ENCODE measurements at regions not wholly inside any gene's neighbourhood (a gene's known extent, or its start where the extent isn't known, plus 50 kb on each side); places are given as distances from the start of the nearest gene placed in this dataset.

DNA sequence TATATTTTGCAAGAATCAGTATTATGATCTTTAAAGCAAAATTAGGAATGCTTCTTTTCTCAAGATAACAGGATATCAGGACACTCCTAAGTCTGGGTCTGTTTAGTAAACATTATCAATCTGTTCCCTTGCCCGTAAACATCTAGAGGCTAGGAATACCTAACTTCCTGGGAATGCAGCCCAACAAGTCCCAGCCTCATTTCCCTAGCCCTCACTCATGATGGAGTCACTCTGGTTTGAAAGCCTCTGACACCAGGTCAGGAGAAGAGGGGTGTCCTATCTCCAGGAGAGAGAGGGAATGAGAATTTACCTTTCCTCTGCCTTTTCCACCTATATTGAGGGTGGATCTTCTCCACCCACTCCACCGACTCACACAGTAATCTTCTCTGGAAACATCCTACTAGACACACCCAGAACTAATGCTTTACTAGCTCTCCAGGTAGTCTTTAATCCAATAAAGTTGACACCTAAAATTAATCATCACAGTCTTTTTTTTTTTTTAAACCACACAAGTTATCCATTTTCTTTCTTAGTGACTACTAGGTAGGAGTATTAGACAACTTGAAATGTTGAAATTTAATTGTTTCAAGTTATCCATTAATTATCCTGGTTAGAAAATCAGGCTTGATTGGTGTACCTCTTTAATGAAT is 659.3 kb downstream of the USP25 start:
- no peaks in the 10 kb centered on the region for H3K9me3 ChIP-seq (ENCODE audit: control insufficient read depth, insufficient read depth, low read length)
- no peaks in the 10 kb centered on the region for H3K36me3 ChIP-seq (ENCODE audit: control insufficient read depth, insufficient read depth, low read length)
- no peak overlapping the region for H3K27ac ChIP-seq (ENCODE audit: low read depth, low read length)

GRCh38 chr21:16389643-16390042 is 659.9 kb downstream of the USP25 start:
- no peaks in the 10 kb centered on the region for H3K4me1 ChIP-seq (ENCODE audit: control insufficient read depth, insufficient read depth, low read length)
- H3K27ac ChIP-seq (ENCODE audit: low read depth, low read length), result no peak overlapping the region
- no peaks in the 10 kb centered on the region for H3K9me3 ChIP-seq (ENCODE audit: control insufficient read depth, insufficient read depth, low read length)
- H3K27me3 ChIP-seq (ENCODE audit: control insufficient read depth, insufficient read depth, low read length), result no peaks in the 10 kb centered on the region
- no peak overlapping the region for H3K4me3 ChIP-seq (ENCODE audit: low read depth, low read length)
- no peaks in the 10 kb centered on the region for H3K36me3 ChIP-seq (ENCODE audit: control insufficient read depth, insufficient read depth, low read length)
- no peak overlapping the region for H3K9ac ChIP-seq (ENCODE audit: low read depth, low read length)

More for the DNA sequence above, 659.3 kb downstream of the USP25 start:
- no peak overlapping the region for H3K9ac ChIP-seq (ENCODE audit: low read depth, low read length)
- H3K4me3 ChIP-seq (ENCODE audit: low read depth, low read length), result no peak overlapping the region
- H3K27me3 ChIP-seq (ENCODE audit: control insufficient read depth, insufficient read depth, low read length), result no peaks in the 10 kb centered on the region
- no peaks in the 10 kb centered on the region for H3K4me1 ChIP-seq (ENCODE audit: control insufficient read depth, insufficient read depth, low read length)

- Histone ChIP-seq H3K36me3 (ENCODE audit: control insufficient read depth, insufficient read depth, low read length) (no peaks in the 10 kb centered on the region), H3K27me3 (ENCODE audit: control insufficient read depth, insufficient read depth, low read length) (no peaks in the 10 kb centered on the region), H3K27ac (ENCODE audit: low read depth, low read length) (no peak overlapping the region), H3K4me1 (ENCODE audit: control insufficient read depth, insufficient read depth, low read length) (no peaks in the 10 kb centered on the region), H3K9ac (ENCODE audit: low read depth, low read length) (no peak overlapping the region), H3K9me3 (ENCODE audit: control insufficient read depth, insufficient read depth, low read length) (no peaks in the 10 kb centered on the region), H3K4me3 (ENCODE audit: low read depth, low read length) (no peak overlapping the region)
Measured at GRCh38 chr21:16395285-16395684, 665.5 kb downstream of the USP25 start.

DNA sequence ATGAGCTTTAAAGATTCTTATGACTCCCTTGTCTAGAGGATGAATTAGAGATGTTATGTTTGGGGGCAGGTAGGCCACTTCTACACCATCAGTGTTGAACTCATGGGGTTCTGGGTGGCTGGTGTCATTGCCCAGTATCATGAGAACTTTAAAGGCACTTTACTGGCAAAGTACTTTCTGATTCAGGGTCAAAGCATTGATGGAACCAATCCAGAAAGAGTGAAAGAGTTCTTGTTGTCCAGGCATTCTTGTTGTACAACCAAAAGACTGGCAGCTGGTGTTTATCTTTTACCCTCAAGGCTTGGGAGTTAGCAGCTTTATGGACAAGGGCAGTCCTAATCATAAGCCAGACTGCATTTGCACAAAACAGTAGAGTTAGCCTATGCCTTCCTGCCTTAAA is 673.0 kb downstream of the USP25 start:
- H3K9me3 ChIP-seq (ENCODE audit: control insufficient read depth, insufficient read depth, low read length), result no peaks in the 10 kb centered on the region
- H3K4me1 ChIP-seq (ENCODE audit: control insufficient read depth, insufficient read depth, low read length), result no peaks in the 10 kb centered on the region; the same call in 1 of the 2 replicates
- no peak overlapping the region for H3K9ac ChIP-seq (ENCODE audit: low read depth, low read length)
- no peak overlapping the region for H3K4me3 ChIP-seq (ENCODE audit: low read depth, low read length)
- H3K27me3 ChIP-seq (ENCODE audit: control insufficient read depth, insufficient read depth, low read length), result no peaks in the 10 kb centered on the region
- no peak overlapping the region for H3K27ac ChIP-seq (ENCODE audit: low read depth, low read length)
- H3K36me3 ChIP-seq (ENCODE audit: control insufficient read depth, insufficient read depth, low read length), result no peaks in the 10 kb centered on the region

GRCh38 chr21:16404776-16405175 is 675.0 kb downstream of the USP25 start:
- Histone ChIP-seq H3K27me3 (ENCODE audit: control insufficient read depth, insufficient read depth, low read length) (no peaks in the 10 kb centered on the region), H3K27ac (ENCODE audit: low read depth, low read length) (no peak overlapping the region), H3K4me3 (ENCODE audit: low read depth, low read length) (no peak overlapping the region), H3K9ac (ENCODE audit: low read depth, low read length) (no peak overlapping the region), H3K36me3 (ENCODE audit: control insufficient read depth, insufficient read depth, low read length) (no peaks in the 10 kb centered on the region), H3K9me3 (ENCODE audit: control insufficient read depth, insufficient read depth, low read length) (no peaks in the 10 kb centered on the region), H3K4me1 (ENCODE audit: control insufficient read depth, insufficient read depth, low read length) (no peaks in the 10 kb centered on the region; the same call in 1 of the 2 replicates)

DNA sequence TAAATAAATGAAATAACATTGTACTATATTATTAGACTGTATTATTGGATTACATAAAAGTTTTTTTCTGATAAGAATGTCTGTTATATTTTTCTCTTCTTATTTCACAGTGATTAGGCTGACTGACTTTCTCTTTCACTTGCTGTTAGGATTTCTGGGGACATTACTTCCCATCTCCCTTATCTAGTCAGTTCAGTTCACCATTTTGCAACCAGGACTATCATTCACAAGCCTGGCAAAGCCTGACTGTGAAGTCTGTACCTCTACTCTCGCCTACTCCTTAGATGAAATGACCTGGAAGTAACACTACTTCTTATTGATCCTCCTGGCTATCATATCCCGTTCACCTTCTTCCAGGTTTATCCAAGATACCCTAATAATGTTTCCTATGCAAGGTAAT is 676.6 kb downstream of the USP25 start:
- no peak overlapping the region for H3K4me3 ChIP-seq (ENCODE audit: low read depth, low read length)
- no peak overlapping the region for H3K9ac ChIP-seq (ENCODE audit: low read depth, low read length)
- no peaks in the 10 kb centered on the region for H3K36me3 ChIP-seq (ENCODE audit: control insufficient read depth, insufficient read depth, low read length)
- no peaks in the 10 kb centered on the region for H3K9me3 ChIP-seq (ENCODE audit: control insufficient read depth, insufficient read depth, low read length)
- no peaks in the 10 kb centered on the region; the same call in 1 of the 2 replicates for H3K4me1 ChIP-seq (ENCODE audit: control insufficient read depth, insufficient read depth, low read length)
- H3K27ac ChIP-seq (ENCODE audit: low read depth, low read length), result no peak overlapping the region
- H3K27me3 ChIP-seq (ENCODE audit: control insufficient read depth, insufficient read depth, low read length), result no peaks in the 10 kb centered on the region

GRCh38 chr21:16407403-16408240 is 677.8 kb downstream of the USP25 start:
- no peaks in the 10 kb centered on the region; the same call in 1 of the 2 replicates for H3K4me1 ChIP-seq (ENCODE audit: control insufficient read depth, insufficient read depth, low read length)
- H3K9me3 ChIP-seq (ENCODE audit: control insufficient read depth, insufficient read depth, low read length), result no peaks in the 10 kb centered on the region
- H3K4me3 ChIP-seq (ENCODE audit: low read depth, low read length), result no peak overlapping the region
- H3K27ac ChIP-seq (ENCODE audit: low read depth, low read length), result no peak overlapping the region
- no peak overlapping the region for H3K9ac ChIP-seq (ENCODE audit: low read depth, low read length)
- H3K27me3 ChIP-seq (ENCODE audit: control insufficient read depth, insufficient read depth, low read length), result no peaks in the 10 kb centered on the region
- no peaks in the 10 kb centered on the region for H3K36me3 ChIP-seq (ENCODE audit: control insufficient read depth, insufficient read depth, low read length)

GRCh38 chr21:16408280-16408679 is 678.5 kb downstream of the USP25 start:
- Histone ChIP-seq H3K9me3 (ENCODE audit: control insufficient read depth, insufficient read depth, low read length) (no peaks in the 10 kb centered on the region), H3K9ac (ENCODE audit: low read depth, low read length) (no peak overlapping the region), H3K4me1 (ENCODE audit: control insufficient read depth, insufficient read depth, low read length) (no peaks in the 10 kb centered on the region; the same call in 1 of the 2 replicates), H3K4me3 (ENCODE audit: low read depth, low read length) (no peak overlapping the region), H3K36me3 (ENCODE audit: control insufficient read depth, insufficient read depth, low read length) (no peaks in the 10 kb centered on the region), H3K27ac (ENCODE audit: low read depth, low read length) (no peak overlapping the region), H3K27me3 (ENCODE audit: control insufficient read depth, insufficient read depth, low read length) (no peaks in the 10 kb centered on the region)

- Histone ChIP-seq H3K9ac (ENCODE audit: low read depth, low read length) (no peak overlapping the region), H3K27ac (ENCODE audit: low read depth, low read length) (no peak overlapping the region), H3K36me3 (ENCODE audit: control insufficient read depth, insufficient read depth, low read length) (no peaks in the 10 kb centered on the region), H3K27me3 (ENCODE audit: control insufficient read depth, insufficient read depth, low read length) (no peaks in the 10 kb centered on the region), H3K4me1 (ENCODE audit: control insufficient read depth, insufficient read depth, low read length) (no peaks in the 10 kb centered on the region; the same call in 1 of the 2 replicates), H3K4me3 (ENCODE audit: low read depth, low read length) (no peak overlapping the region), H3K9me3 (ENCODE audit: control insufficient read depth, insufficient read depth, low read length) (no peaks in the 10 kb centered on the region)
Measured at GRCh38 chr21:16409352-16409751, 679.6 kb downstream of the USP25 start.

DNA sequence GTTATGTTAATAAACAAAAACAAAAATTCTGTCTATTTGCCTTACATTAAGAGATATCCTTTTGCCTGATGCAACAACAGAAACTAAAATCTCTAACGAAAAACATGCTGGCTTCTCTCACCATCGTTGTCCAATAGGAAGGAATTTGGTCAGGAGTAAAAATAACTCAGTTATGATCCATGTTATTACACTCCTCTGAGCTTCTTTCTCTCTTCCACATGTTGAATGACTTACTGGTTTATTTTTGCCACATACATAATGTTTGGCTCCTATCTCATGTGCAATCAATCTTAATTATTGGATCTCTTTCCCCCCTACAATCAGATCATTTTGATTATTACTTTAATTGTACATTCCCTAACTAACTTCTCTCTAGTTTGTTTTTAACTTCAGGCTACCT is 688.4 kb downstream of the USP25 start:
- no peaks in the 10 kb centered on the region for H3K9me3 ChIP-seq (ENCODE audit: control insufficient read depth, insufficient read depth, low read length)
- H3K4me3 ChIP-seq (ENCODE audit: low read depth, low read length), result no peak overlapping the region
- no peaks in the 10 kb centered on the region for H3K36me3 ChIP-seq (ENCODE audit: control insufficient read depth, insufficient read depth, low read length)
- no peak overlapping the region for H3K9ac ChIP-seq (ENCODE audit: low read depth, low read length)
- H3K27ac ChIP-seq (ENCODE audit: low read depth, low read length), result no peak overlapping the region
- no peaks in the 10 kb centered on the region for H3K27me3 ChIP-seq (ENCODE audit: control insufficient read depth, insufficient read depth, low read length)
- H3K4me1 ChIP-seq (ENCODE audit: control insufficient read depth, insufficient read depth, low read length), result peaks cover 7% of the 10 kb centered on the region; the same call in 1 of the 2 replicates

- Histone ChIP-seq H3K27ac (ENCODE audit: low read depth, low read length) (no peak overlapping the region), H3K9ac (ENCODE audit: low read depth, low read length) (no peak overlapping the region), H3K36me3 (ENCODE audit: control insufficient read depth, insufficient read depth, low read length) (no peaks in the 10 kb centered on the region), H3K4me1 (ENCODE audit: control insufficient read depth, insufficient read depth, low read length) (peaks cover 7% of the 10 kb centered on the region; the same call in 1 of the 2 replicates), H3K4me3 (ENCODE audit: low read depth, low read length) (no peak overlapping the region), H3K27me3 (ENCODE audit: control insufficient read depth, insufficient read depth, low read length) (no peaks in the 10 kb centered on the region), H3K9me3 (ENCODE audit: control insufficient read depth, insufficient read depth, low read length) (no peaks in the 10 kb centered on the region)
Measured at GRCh38 chr21:16418642-16419041, 688.9 kb downstream of the USP25 start.
